NCI-H187 treated with DMSO at 0.1 percent for 48 hours (cell line): ENCODE measurements at regions not wholly inside any gene's neighbourhood (a gene's known extent, or its start where the extent isn't known, plus 50 kb on each side); places are given as distances from the start of the nearest gene placed in this dataset.

ENCODE experiments used
- DNase-seq: peaks from one replicate; lab custom pipeline; 2025; lab: John Stamatoyannopoulos, UW

GRCh38 chr14:71287567-71287966, 380.3 kb downstream of the PCNX1 start:
- no peak for DNase-seq

GRCh38 chr14:71289536-71289935, 382.3 kb downstream of the PCNX1 start:
- no peak for DNase-seq

DNA sequence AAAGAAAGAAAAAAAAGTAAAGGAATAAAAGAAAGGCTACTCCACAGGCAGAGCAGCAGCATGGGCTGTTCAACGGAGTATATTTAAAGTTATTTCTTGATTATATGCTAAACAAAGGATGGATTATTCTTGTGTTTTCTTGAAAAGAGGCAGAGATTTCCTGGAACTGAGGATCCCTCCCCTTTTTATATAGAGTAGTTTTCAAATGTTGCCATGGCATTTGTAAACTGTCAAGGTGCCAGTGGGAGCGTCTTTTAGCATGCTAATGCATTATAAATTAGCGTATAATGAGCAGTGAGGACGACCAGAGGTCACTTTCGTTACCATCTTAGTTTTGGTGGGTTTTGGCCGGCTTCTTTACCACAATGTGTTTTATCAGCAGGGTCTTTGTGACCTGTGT, 383.0 kb downstream of the PCNX1 start:
- DNase-seq, result no peak

- no peak for DNase-seq
Observed at GRCh38 chr14:71290960-71291466, 383.8 kb downstream of the PCNX1 start.

DNA sequence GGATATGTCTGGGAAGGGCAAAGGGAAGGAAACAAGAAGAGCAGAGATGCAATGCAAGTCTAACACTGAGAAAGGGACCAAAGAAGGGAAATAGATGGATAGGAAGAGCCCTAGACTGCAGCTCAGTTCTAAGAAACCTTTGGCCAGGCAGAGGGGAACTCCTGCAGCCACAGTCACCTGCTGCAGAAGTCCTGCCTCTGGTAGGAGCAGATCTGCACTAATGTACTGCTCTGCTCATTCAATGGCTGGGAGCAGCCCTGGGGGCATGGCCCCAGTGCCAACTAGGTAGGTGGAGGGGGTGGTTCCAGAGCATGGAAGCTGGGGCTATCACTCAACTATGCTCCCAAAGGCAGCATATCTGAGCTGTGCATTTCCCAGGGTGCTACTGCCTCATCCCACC, 388.9 kb downstream of the PCNX1 start:
- no peak for DNase-seq

DNA sequence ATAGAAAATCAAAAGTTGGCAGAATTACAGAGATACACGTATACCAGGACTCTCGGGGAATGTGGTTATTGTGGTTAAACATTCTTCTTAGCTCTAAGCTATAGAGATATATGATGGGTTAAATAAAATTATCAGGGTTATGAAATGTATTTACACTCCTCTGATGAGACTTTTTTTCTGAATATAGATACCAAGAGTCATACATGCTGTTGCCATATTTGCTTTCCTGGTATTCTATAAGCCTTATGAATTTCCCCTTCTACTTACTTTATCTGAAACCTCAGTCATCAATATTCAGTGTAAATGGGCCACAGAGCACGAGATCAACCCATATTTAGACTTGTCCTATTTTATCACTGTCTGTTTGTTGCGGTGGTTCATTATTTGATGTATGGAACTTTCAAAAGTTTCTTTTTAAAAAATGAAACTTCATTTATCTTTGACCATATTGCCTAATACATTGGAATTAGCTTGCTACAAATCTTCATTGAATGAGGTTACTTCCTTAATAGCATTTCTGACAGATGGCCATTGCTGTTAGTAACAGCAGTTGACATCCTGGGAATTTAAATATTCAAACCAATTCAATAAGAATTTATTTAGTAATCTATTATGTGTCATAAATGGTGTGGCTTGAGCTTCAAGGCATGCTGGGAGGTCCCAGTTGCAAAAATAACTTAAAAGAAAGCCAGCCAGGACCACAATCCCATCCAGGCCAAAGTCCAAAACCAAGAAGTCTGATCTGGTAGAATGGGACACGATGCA, 393.5 kb downstream of the PCNX1 start:
- DNase-seq, result no peak

DNA sequence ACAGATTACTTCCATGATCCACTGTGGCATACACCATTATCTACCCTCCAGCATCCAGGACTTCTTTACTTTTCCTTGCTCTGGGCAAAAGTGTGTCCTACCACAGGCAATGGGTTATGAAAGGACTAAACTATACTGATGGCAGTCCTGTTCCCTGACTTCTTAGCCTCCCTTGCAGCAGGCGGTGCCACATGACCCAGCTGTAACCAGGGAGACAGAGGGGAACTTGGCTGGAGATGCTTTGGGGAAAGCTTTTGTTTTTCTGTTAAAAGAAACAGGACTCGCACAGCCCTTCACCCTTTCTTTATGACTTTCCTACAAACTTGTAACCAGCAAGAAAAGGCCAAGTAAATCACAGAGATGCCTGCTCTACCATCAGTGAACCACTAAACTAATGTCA, 394.4 kb downstream of the PCNX1 start:
- no peak for DNase-seq

GRCh38 chr14:71304690-71305089, 397.4 kb downstream of the PCNX1 start:
- no peak for DNase-seq

DNA sequence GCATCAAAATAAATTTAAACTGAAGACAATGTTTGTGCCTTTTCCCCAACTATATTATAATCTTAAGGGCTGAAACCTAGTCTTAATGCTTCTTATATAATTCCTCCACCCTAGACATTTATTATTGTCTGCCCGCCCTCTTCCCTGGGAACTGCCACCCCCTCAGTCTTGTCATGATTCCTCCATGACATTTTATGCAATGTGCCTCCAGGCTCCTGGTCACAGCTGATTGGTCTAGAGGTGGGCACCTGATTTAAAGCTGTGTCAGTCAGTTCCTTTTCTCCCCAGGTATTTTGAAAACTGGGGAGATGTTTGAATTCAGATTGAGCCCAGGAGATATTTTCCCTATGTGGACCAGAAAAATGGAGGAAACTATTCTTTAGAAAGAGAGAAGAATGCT, 401.4 kb downstream of the PCNX1 start:
- DNase-seq, result no peak

DNA sequence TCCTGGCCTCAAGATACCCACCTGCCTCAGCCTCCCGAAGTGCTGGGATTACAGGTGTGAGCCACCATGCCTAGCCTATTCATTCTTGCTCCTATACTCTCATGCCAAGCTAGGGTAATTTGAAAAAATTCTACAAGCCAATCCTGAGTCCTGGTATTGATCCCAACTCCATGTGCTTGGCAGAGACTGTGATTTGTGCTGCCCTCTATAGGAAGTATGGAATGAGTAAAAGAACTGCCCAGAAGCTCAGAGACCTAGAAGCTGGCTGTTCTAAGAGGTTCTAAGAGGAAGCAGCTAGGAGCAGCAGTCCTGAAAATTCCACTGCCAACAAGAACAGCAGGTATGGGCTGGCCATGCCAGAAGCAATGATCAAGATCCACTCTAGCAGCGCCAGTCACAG, 402.5 kb downstream of the PCNX1 start:
- no peak for DNase-seq

- no peak for DNase-seq
Observed at GRCh38 chr14:71311061-71311460, 403.8 kb downstream of the PCNX1 start.

DNA sequence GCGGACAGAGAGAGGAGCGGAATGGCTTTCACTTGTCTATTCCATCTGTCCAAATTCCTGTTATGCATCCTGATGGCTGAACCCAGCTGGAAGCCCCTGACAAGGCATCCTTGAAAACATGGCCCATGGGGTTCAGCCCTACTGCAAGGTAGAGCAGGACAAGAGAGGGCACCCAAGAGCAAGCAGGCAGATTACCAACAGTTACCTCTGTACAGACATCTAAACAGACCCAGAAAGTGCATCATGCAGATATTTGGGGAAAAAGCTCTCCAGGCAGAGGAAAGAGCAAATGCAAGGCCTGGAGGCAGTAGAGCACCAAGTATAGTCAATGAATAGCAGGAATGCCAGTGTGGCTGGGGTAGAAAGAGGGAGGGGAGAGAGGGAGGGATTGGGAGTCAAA, 407.5 kb downstream of the PCNX1 start:
- DNase-seq, result no peak

DNA sequence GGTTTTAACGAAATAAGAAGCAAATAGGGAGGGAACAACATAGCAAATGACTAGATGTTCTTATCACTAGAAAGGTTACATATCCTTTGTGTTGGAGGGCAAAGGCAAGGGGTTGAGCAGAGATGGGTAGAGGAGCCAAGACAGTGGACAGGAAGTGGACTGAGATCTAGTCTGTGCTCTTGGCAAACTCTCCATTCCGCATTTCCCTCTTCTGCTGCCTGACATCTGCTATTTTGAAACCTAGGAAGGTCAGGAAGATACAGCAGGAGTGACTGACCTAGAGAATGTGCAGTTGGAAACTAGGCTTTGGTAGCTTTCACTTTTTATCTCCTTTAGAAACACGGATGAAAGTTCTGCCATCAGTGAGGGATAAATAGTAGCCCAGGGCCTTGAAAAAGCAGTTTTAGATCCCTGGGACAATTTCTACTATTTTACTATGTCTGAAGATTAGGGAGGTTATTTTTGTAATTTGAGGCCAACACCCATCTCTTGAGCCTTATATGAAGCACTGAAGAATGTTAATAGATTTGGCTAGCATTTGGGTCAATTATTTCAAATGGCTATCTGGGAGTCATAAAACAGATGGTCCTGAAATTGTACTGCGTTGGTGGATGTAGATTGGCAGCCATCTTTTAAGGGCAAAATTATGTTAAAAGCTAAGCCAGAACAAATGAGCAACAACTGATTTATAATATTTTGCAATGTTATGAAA, 410.3 kb downstream of the PCNX1 start:
- no peak for DNase-seq

GRCh38 chr14:71318097-71318459, 410.8 kb downstream of the PCNX1 start:
- DNase-seq, result no peak

DNA sequence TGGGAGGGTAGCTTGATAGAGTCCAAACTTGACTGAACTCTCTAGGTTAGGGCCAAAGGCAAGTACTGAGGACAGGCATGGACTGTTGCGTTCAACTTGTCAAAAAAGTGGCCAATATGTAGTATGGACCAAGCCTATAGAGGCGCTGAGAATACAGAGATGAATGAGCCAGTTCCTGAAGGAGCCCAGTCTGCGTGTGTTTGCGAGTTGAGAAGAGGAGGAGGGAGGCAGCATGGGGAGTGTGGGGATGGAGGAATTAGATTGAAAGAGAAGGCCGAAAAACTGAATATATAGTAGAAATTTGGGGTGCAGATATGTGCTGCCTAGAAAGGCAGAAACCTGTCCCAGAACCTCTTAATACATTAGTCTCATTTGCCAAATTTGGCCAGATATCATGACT, 412.4 kb downstream of the PCNX1 start:
- no peak for DNase-seq

DNA sequence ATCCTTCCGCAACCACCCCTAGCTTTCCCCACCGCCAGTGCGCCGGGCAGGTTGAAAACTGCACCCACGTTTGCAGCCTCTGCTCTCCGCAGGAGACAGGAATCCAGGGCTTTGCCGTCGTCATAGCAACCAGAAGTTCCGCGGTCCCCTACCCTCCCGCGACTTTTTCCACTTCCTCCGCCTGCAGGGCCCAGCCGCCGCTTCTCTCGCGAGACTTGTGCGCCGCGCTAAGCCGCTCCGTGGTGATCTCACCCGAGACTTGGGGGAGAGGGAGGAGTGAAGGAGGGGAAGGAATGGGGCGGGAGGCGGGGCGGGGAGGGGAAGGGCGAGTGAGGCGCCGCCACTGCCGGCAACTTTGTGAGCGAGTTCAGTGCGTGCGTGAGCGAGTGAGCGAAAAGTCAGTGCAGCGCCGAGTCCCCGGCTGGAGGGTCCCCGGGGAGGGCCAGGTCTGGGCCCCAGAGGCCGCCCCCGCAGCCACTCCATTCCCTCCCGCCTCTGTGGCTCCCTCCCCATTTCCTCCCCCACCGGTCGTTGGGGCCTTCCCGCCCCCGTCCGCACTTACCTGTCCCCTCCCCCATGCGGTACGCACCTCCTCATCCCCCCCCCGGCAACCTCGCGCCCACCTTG, 413.0 kb downstream of the PCNX1 start, which contains the start of gene SIPA1L1:
TSS of gene SIPA1L1 (plus strand) at position 370 of the 627 bp plus-strand sequence.
- DNase-seq, result peak; percentile 92

- DNase-seq, result no peak
Observed at GRCh38 chr14:71320734-71321573, 413.7 kb downstream of the PCNX1 start.

DNA sequence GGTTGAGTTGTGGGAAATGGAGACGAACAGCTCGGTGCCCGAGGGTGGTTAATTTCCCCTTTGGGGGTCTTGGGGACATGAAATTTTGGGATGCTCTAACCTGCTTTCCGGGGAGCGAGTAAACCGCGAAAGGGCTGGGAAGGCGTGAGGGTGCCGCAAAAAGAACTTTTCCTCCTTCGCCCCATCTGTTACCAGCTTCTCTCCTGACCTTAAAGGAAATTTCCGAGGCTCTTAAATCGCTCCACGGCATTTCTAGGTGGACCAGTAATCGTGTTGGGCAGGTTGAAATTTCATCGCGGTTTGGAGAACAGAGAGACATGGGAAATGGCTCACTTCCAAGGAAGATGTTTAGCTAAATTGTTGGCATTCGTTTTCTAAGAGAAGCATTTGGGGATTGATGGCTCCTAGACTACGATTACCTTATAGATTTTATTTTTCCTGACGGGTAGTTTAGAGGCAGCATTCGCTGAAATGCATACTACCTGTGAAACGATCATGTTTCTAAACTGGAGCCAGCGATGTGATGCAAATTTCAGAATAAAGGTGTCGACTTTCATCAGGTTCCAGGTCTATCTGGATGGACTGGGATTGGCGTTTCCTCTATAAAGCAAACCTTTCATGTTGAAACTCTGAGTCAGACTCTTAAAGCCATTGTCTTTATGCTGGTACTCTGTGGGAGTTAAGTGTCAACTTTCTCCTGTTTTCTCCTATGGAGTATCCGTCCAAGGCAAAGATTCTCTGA, 414.5 kb downstream of the PCNX1 start:
- peak; percentile 61 for DNase-seq

GRCh38 chr14:71322655-71323250, 415.5 kb downstream of the PCNX1 start:
- no peak for DNase-seq

DNA sequence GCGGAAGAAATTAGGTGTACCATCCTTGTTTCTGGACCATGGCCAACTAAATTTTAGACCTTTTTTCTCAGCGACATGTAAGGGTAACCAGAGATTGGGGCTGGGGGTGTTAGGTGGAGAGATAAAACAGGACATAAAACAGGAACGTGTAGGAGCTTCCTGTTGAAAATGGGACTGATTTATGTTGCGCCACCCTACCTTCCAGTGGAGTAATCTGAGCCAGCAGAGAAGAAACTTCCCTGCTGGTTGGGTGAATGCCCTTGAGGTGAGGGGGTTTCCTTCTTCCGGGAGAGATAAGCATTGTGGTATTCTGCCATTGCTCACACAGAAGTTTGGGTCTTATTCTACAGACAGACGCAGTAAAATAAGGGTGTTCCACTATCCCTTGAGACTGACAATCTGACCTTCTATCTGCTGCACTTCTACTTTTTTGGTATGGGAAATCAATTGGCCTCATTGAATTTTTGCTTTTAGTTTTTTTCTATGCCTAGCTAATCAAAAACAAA, 417.6 kb downstream of the PCNX1 start:
- no peak for DNase-seq

GRCh38 chr14:71327691-71328090, 420.4 kb downstream of the PCNX1 start:
- no peak for DNase-seq
